ENCODE measurements at regions not wholly inside any gene's neighbourhood (a gene's known extent, or its start where the extent isn't known, plus 50 kb on each side); places are given as distances from the start of the nearest gene placed in this dataset.

DNA sequence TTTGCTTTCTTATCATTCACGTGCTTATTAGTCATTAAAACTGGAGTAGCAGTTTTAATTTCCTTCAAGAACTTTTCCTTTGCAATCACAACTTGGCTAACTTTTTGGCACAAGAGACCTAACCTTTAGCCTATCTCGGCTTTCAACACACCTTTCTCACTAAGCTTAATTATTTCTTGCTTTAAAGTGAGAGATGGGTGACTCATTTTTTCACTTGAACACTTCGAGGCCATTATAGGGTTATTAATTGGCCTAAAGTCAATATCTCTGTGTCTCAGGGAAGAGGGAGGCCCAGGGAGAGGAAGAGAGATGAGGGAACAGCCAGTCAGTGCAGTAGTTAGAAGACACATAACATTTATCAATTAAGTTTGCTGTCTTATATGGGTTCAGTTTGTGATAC lies 289.8 kb downstream of the RBM43 start:
- no peak for DNase-seq

DNA sequence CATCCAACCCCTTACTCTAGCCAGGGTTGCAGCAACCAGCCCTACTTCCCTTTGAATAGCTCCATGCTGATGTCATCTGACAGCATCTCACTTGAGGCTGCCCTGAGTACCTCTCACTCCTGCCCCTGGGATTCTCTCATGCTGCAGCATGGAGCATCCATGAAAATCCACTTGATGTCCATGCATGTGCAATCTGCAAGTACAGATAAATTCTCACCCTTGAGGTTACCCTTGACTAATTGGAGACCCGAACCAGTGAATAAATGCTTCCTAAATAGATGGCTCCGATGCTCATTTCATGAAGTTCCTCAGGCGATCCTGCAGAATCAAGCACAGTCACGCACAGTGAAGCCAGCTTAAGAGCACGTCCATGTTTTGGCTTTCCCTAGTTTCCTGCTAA lies 298.3 kb downstream of the RBM43 start:
- no peak for DNase-seq

DNA sequence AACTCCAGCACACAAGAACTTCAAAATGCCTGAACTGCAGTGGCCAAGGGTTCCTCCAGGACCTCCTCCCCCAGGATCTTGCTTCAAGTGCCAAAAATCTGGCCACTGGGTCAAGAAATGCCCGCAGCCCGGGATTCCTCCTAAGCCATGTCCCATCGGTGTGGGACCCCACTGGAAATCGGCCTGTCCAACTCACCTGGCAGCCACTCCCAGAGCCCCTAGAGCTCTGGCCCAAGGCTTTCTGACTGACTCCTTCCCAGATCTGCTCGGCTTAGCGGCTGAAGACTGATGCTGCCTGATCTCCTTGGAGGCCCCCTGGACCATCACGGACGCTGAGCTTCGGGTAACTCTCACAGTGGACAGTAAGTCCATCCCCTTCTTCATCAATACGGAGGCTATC lies 306.4 kb downstream of the RBM43 start:
- DNase-seq: no peak

DNA sequence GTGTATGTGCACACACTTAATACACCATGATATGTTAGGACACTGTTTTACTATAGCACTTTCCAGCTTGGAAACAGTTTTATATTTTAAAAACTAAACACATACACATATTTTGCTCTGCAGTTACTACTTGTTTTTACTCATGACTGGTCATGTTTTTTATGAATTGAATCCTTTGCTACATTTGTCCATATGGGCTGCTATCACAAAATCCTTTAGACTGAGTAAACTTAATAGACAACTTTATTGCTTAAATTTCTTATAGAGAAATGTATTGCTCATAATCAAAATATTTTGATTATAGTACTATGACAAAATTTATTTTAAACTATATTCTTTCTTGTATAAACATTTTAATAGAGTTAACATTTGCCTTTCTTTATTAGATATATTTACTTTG lies 314.8 kb downstream of the RBM43 start:
- no peak for DNase-seq

DNA sequence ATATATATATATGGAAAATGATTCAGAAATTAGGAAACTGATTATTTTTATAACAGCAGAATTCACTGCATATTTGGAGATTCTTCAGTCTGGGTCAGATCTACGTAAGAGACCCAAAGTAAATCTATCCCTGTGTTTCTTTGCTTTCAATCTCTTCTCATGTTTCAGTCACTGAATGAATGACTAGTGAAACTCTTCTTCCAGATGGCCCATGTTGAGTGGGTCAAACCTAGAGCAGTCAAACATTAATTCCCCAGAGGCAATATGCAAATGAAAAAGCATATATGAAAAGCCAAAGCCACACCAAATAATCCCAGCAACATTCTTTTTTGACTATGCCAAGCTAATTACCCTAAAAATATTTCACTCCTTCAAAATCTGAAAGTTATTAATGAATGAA lies 317.3 kb downstream of the RBM43 start:
- DNase-seq: no peak

DNA sequence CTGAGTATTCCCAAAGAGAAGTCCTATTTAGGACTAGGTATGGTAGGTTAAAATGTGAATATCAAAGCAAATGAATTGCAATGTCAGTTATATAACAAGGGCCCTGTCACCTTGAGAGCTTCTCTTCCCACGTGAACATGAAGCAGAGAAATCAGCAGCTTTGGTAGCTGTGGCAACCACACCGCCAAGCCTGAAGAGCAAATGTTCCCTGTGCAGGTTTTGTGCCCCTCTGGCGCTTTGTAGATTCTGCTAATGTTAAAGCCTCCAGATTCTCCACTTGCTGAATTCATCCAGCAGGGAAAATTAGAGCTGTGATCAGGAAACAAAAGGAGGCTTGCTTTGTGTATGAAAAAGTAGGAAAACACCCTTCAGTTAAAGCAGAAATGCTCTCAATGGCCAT lies 322.6 kb downstream of the RBM43 start:
- DNase-seq: peak; percentile 56 to 82

DNA sequence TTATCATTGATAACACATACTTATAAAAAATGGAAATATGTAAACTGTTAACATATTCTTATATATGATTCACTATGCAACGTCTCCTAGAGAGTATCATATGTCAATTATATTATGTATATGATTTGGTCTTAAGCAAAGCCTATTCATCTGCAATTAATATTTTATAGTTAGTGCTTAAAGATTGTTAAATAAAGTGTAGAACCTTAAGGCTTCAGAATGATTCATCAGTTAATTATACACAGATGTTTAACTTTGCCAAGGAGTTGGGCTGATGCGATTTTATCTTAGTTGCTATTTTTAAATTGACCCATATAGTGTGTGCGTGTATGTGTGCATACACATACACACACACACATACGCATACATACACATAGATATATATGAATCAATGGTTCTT lies 323.1 kb downstream of the RBM43 start:
- no peak for DNase-seq

DNA sequence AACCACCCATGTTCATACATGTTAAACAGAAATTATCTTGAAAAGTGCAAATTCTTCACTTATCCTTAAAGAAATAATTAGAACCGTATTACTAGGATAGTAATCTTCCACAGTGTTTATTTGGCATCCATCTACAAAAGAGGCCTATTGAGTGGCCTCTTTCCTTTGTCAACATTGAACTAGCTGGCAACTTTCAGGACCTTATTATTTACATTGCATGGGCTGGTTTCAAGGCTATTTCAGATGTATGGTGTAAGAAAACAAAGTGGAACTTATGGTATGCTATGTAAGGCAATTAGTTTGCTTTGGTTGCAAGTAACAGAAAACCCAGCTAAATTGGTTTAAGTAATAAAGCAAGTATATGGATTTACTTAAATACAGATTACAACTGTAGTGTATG lies 324.6 kb downstream of the RBM43 start:
- DNase-seq: no peak

DNA sequence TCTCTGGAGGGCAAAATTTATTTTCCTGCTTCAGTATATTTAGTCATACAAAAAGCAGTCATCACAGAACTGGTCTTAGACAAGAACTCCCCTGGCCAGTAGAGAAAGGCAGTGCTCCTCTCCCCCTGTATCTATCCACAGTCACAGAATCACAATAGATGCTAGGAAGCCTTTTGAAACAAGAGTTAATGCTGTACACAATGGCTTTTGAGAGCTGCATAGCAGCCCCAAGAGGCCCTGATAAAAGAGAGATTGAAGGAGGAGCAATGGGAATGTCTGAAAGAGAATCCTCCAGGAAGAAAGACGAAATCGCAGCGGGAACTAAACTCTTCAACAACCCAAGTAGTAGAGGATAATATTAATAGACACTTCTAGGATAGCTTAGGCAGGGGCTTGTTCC lies 330.2 kb downstream of the RBM43 start:
- no peak for DNase-seq

DNA sequence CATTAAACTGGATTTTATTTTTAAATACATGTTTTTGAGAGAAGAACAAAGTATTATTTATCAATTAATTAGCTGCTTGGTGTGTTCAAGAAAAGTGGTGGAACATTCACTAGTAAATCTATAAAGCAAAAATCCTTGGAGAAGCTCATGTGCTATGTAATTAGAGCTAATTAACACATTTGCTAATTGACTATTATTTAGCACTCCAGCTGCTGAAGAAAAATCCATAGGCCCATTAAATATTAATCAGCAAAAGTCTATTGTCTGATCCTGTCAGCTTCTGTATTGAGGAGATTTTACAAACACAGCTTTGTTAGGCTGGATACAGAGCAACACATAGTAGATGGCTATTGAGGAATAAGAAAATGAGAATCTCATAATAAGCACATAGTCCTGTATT lies 336.1 kb downstream of the RBM43 start:
- DNase-seq: no peak

DNA sequence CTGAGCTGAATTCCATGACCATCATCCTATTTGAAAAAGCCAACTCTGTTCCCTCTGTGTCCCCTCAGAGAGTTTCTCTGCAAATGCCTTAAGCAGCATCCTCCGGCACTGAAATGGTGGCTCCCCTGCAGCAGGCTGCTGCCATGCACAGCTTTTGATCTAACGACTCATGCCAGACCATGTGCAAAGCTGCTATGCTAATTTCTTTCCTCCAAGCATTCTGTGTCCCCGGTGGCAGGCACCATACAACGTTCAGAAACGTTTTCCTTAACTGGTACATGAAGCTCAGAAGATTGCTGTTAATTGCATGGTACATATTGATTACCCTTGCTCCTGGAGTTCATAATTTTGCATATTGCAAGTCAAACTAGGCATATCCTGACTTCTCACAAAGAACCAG lies 336.8 kb downstream of the RBM43 start:
- peak in 1 of 2 experiments; percentile 2 for DNase-seq

DNA sequence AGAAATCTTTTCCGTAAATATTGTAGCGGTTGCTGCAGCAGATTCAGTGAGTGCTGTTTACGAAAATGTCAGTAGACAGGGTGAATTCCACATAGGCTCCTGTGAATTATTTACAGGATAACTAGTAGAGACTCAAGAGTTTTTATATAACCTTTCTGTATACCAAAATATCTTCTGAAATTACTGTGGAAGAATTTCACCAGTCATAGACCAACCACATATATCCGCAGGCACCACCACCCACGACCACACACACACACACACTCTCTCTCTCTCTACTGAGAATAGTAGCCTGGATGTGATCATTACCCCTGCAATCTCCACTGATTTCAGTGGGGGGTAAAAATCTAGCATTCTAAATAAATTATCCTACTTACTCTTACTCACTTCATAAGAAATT lies 341.8 kb downstream of the RBM43 start:
- DNase-seq: no peak

DNA sequence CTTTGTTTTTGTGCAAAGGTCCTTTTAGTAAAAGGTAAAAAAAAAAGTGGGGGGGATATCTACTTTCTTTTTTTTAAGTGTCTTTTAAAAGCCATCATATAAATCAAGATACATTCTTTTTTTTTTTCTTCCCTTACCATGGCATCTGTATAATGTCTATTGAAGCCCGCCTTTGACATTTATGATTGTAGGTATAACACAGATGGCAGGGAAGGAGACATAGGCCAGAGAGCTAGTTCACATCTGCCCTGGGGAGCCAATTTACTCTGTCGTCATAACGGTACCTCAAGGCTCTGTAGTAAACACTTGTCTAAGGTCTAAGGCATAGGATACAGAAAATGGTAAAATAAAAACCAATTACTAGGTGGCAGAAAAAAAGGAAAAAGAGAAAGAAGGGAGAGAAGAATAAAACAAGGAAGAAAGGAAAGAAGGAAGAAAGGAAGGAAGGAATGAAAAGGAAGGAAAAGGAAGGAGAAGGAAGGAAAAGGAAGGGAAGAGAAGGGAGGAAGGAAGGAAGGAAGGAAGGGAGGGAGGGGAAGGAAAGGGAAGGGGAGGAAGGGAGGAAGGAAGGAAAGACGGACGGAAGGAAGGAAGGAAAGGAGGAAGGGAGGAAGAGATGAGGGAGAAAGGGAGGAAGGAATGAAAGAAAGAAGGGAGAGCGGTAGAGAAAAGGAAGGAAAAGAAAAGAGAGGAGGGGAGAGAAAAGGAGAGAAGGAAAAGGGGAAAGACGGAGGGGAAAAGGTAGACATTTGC lies 343.5 kb downstream of the RBM43 start:
- no peak for DNase-seq

DNA sequence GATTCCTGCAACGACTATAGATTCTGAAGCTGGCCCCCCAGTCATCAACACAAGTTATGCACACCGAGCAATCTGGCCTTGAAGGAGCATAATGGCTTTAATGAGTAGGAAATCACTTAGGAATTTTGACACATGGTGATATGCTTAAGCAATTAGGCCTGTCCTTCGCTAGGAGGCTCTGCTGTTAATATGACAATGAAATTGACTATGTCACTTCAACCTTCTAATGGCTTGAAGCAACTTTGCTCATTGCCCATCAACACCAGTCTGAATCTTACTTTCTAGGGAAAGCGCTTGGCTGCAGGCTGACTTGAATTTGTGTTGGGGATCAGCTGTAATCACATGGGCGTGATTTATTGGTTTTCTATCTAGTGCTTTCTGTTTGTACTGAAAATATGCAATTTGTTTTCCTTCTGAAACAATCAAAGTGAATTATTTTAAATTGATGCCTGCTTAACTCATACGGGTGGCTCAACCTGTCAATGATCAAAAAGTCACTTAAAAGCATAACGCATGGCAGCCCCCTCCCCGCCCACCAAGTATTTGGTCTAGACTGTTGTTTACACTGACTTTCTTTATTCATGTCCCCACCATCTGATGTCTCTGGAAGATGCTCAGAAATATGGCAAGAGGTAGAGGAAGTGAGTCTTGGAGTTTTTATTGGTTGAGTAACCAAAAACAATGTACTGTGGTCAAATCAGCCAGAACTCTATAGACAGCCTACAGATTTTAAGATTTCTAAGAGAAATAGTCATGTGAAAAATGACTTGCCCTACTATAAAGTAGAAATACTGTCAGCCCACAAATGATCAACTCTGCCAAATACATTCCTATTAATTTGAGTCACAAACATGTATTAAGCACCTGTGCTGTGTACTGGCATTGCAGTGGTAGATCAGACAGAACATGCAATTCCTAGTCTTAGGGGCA lies 344.9 kb downstream of the RBM43 start:
- no peak for DNase-seq

DNA sequence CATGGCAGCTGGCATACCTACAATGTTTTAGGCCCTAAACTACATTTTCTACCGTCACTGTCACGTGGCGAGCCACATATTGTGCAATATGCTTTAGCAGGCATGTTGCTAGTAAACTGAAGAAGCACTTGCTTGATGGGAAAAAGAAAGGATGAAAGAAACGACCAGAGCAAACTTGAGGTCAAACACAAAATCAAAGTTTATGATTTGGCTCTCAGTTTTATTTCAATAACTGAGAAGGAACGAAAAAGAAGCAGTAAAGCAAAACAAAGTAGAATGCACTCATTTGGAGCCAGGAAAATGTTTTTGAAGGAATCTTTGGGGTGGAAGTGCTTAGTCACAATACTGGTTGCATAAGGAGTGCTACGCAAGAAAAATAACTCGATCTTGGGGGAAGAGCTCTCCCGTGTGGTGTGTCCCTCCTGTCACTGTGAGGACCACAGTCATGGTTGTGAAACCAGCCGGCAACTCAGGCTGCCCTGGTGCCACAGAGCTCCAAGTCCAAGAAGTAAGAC lies 349.8 kb downstream of the RBM43 start:
- DNase-seq: no peak

DNA sequence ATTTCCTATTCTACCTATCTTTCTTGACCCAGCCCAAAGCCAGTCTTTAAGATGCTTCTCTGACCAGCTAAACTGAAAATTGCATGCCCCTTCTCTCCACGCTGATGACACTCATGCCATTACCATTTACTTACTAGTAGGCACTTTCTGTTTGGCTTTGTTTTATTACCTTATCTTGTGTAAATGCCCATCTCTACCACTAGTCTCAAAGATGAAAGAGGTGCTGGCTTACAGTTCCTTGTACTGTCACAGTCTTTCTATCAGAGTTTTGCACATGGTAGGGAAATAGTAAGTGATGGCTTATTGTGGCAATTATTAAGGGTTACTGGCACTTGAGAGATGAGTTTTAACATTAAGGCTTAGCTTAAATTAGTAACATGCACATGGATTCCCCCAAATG lies 352.1 kb downstream of the RBM43 start:
- DNase-seq: no peak

DNA sequence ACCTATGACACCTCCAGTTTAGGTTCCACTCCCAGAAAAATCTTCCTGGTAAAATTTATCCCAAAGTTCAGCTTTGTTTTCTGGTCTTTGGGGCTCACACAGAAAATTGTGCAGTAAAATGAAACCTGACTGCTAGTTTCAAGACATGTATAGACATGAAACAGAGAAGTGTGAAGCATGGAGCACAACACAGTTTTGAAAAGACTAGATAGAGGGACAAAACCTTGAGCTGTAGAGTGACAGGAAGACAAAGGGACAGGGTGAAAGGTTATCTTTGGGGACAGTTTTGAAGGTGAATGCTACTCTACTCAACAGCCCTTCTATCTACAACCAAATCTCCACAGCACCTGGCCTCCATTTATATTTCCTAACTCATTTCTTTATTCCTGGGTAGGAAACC lies 352.6 kb downstream of the RBM43 start:
- DNase-seq: no peak

DNA sequence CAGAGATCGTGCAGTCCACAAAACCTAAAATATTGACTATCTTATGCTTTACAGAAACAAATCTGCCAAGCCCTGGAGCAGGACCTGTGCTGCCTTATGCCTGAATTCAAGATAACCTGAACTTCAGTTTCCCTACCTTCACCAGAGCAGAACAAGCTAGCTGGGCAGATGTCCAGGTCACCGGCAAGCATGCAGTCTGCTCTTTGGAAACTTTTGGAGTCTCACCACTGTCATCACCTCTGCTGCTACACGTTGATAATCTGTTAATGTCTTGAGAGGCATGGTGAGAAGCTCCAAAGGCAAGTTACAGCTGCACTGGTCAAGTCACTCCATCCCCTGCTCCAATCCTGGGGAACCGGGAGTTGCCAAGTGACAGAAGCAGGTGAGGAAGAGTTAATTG lies 354.2 kb downstream of the RBM43 start:
- DNase-seq: no peak

DNA sequence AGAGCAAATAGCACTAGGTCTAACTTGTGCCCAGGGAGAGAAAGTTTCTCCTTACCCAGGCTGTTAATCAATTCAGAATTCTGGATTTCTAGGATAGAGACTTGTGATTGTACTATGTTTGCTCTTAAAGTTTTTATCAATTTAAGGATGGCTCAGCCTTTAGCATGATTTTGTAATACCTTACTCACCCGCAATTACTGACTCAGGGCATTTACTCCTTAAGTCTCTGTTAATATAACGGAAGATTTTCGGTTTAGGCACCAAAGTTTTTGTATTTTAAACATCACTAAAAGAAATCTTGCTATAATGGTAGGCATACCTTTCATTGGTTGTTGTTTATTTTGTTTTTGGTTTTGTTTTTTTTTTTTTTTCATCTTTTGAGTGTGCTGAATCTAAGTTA lies 358.2 kb downstream of the RBM43 start:
- no peak for DNase-seq

DNA sequence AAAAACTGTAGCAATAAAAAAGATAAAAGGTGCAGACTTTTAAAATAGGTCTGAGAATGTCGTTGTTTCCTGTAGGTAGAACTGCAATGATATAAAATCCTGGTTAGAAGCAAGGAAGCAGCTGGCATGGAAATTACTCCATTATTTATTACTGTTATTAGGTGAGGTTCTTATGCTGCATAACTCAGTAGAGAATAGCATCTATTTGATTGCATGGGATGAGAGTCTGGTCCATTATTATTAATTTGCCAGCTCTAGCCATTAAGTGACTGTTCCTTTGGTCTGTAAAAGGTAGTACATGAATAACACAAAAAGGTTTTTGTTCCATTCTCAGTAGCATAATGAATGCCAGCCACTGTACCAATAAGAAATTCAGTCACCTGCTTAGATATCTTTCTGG lies 358.6 kb downstream of the RBM43 start:
- no peak for DNase-seq

DNA sequence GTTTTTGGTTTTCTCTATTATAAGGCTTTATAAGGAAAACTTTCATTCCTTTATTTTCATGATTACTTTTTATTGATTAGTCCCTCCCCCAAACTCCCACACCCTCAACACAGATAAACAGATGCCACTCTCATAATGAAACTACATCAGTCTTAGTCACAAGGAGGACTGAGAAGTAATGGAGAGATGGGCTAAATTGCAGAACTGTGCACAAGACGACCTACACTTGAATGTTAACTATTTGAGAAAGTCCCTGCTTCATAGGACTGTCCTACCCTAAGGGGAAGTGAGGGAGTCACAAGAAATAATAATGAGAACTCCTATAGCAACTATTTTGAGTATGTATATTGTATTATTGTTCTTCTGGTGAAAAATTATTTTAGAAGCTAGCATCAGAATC lies 360.8 kb downstream of the RBM43 start:
- no peak for DNase-seq

DNA sequence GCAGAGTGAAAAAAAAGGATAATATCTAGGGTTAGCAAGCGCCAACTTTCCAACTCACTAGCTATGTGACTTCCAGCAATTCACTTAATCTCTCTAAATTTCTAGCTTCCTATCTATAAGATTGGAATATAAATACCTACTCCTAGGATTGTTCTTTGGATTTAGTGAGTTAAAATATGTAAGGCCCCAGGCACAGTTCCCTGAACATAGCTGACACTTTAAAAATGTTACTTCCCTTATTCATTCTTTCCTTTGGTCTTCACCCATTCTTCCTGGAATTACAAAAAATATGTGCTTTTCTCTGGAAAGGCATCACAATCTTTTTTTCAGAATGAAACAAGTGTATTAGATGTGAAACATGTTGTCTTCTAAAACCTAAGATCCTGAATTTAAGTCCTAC lies 365.7 kb downstream of the RBM43 start:
- DNase-seq: no peak

DNA sequence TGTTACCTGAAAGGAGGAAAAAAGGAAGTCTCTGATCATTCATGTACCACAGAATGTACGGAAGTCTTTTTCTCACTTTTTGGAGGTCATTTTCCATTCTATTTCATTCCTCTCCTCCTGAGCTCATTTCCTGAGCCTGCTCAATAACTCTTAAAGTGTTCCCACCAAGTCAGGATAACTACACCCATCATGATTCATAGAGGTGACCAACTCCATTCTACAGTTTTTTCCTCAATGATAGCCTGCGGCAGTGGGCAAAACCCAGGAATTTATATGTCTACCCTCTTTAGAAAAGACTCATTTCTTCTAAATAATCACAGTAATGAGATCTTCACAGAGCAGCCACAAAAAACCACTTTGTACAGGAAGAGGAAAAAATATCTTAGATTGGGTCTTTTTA lies 372.5 kb downstream of the RBM43 start:
- DNase-seq: no peak

DNA sequence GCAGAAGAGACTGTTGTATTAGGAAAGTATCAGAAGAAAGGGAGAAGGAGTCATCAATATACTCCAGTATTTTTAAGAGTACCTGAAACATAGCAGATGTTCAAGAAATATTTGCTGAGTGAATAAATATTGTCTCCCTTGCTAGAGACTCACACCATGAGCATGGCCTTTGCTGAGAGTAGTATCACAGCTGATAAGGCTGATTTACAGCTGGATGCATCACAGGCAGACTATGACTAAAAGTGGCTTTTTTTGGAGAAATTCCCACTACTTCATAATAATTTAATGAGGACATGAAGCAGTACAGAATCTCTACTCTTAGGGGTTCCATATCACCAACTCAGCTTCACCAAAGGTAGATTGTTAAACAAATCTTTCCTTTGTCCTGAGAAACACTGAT lies 373.3 kb downstream of the RBM43 start:
- DNase-seq: no peak
